HG03457 (cell line): ENCODE measurements at regions not wholly inside any gene's neighbourhood (a gene's known extent, or its start where the extent isn't known, plus 50 kb on each side); places are given as distances from the start of the nearest gene placed in this dataset.

Experiments
- ATAC-seq: cut with Tn5 transposase; IDR thresholded peaks from one replicate; pipeline ENCODE4 v1.9.1; 2021; ENCODE audit warnings: moderate number of reproducible peaks; ENCODE audit not compliant: unreplicated experiment

- ATAC-seq, result no peak
These were observed 360.1 kb downstream of the LPIN1 start for GRCh38 chr2:12106440-12107080.

- ATAC-seq, result no peak
These were observed 360.9 kb downstream of the LPIN1 start for GRCh38 chr2:12107321-12107720.

DNA sequence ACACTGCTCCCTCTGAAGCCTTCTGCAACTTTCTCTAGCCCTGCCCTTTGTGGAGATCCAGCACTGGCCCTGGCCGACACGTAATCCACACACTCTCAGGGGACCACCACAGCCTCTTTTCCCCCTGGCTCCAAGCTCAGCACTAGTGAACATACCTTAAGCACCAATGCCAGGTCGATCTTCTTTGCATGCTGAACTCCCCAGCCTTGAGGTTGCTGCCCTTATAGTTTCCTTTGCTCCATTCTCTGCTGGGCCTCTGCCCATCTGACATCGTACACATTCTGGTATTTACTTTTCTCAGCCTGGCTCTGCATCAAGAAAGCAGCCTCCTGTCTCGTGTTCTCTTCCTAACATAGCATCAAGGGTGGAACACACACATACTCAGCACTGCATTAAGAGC lies 361.5 kb downstream of the LPIN1 start:
- no peak for ATAC-seq

DNA sequence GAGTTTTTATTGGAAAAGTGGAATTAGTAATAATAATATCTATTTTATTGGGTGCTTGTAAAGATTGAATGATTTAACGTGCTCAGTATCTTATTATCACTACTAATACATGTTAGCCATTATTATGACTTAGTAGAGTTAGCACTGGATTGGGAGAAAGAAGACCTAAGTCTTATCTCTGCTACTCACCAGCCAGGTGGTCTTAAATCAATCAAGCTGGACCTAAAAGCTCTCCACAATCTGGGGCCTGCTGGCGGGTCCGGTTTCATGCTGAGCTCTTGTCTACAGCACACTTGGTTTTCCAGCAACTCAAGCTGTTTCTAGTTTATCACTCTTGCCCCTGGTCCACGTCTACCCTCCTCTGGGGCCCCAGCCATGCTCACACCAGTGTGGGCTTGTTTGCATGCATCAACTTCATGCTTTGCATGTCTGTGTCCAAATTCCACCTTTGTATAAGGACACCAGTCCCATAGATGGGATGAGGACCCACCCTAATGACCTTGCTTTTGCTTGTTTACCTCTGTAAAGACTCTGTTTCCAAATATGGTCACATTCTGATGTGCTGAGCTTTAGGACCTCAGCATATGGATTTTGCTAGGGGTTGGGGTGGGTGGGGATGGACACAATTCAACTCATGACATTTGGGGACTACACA lies 363.1 kb downstream of the LPIN1 start:
- ATAC-seq, result no peak

GRCh38 chr2:12110074-12110473 lies 363.6 kb downstream of the LPIN1 start:
- ATAC-seq, result no peak

DNA sequence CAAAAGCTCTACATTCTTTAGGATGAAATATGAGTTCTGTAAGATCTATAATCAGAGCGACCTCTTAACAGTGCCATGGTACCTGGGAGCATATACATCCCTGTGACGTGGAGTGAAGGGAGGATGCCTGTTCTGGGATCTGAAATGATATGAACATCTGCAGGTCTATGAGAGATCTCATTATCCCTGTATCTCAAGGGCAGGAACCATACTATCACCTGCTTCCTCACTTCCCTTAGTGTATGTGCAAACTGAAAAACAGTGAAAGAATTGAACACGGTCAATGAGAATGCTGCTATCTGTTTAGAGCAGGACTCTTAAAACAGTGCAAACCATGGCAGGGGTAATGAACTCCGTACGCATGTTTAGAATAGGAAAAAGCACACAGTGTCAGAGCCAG lies 364.0 kb downstream of the LPIN1 start:
- ATAC-seq, result no peak

GRCh38 chr2:12113412-12113811 lies 367.0 kb downstream of the LPIN1 start:
- ATAC-seq, result no peak

DNA sequence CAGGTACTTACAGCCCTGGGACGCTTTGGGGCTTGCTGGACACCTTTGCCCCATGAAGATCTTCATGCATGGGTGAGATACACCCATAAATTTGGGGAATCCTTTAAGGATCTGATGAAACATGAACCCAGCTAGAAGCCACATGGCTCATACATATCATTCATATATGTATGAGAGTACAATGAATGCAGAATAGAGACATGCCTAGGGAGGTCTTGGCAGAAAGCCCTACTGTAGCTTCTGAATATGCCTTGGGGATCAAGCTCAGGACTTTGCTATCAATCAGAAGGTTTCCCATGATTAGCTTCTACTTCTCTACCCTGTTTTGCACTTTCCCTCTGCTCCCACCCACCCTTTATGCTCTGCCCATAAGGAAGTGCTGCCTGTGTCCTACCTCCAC lies 368.4 kb downstream of the LPIN1 start:
- no peak for ATAC-seq

- ATAC-seq, result peak; percentile 70
These were observed 369.9 kb downstream of the LPIN1 start for GRCh38 chr2:12116228-12116750.

- ATAC-seq, result no peak
These were observed 373.4 kb downstream of the LPIN1 start for GRCh38 chr2:12119841-12120240.

GRCh38 chr2:12120281-12121150 lies 374.1 kb downstream of the LPIN1 start:
- no peak for ATAC-seq

- no peak for ATAC-seq
These were observed 378.4 kb downstream of the LPIN1 start for GRCh38 chr2:12124790-12125189.

GRCh38 chr2:12126318-12126717 lies 379.9 kb downstream of the LPIN1 start:
- no peak for ATAC-seq

DNA sequence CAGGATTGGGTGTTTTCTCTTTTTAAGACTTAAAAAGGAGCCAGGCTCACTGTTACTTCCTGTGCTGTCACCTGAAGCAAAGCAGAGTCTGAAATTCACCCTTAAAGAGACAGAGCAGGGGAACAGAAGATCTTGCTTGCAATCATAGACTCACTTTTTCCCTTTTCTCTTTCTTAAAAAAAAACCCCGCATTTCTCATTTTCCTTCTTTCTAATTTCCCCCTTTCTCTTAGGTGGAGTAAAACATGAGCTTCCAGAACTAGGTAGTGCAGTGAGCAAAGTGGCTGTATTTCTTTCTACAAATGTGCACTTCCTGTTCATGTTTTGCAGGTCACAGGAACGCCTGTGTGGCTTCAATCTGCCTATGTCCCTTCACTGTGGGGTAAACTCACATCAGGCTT lies 381.2 kb downstream of the LPIN1 start:
- no peak for ATAC-seq

DNA sequence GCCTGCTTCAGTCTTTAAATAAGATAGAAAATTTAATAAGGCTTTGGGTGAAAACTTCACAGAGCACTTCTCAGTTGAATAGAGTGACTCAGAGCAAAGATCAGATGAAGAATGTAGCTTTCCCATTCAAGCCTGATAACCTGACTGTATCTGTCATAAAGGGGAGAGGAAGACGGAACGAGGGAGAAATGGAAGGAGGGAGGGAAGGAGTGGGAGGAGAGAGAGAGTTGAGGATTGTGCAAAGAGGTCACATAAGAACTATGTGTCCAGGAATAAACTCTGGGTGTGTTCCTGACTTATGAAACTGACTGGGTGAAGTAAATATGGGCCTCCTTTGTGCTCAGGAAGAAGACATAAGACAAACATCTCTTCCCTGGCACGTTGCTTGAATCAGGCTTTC lies 385.5 kb downstream of the LPIN1 start:
- ATAC-seq, result no peak

GRCh38 chr2:12141618-12142258 lies 395.3 kb downstream of the LPIN1 start:
- ATAC-seq, result no peak

GRCh38 chr2:12151716-12152115 lies 405.3 kb downstream of the LPIN1 start:
- no peak for ATAC-seq

DNA sequence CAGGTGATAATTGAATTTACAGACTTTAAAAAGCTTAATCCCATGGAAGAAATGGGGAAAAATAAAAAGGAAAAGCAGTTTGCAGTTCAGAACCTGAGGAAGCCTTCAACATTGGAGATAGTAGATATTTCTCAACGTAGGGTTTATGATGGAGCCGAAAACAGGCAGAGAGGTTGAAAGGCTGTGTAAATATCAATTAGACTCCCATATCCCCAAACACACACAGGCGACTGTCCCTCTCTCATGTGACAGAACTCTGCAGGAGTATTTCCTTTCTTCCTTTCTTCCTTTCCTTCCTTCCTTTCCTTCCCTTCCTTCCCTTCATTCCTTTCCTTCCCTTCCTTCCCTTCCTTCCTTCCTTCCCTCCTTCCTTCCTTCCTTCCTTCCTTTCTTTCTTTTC lies 406.5 kb downstream of the LPIN1 start:
- ATAC-seq, result no peak

DNA sequence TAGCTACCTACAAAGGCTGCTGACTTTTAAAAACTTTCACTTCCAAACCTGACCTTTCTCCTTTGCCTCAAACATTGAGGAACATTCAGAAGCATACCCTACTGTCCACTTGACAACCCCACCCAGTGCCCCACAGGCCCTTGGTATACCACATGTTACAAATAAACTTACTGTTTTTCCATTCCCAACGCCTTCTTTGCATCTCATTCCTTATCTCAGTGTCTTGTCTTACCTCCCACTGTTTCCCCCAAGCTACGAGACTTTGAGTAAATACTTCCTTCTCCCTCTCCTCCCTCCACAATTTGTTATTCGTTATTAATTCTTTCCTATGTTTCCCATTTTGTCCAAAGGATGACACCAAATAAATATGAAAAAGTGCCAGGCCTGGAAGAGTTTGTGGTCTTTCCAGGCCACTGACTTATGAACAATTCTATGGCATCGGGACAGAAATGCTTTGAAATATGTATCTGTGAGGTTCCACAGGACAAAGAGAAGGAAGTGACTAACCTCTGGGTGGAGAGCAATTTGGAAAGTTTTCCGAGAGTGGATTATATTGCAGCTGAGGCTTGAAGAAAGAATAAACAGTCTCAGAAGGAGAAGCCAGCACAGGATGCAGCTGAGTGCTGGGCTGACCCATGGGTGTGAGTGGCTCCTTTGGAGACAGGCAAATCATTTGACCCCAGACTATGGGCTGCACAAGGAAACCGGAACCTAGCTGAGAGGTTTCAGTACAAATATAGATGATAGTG lies 409.0 kb downstream of the LPIN1 start:
- ATAC-seq, result no peak

- no peak for ATAC-seq
These were observed 409.9 kb downstream of the LPIN1 start for GRCh38 chr2:12156349-12156748.

GRCh38 chr2:12161085-12161484 lies 414.7 kb downstream of the LPIN1 start:
- ATAC-seq, result no peak
